ENCODE measurements at regions not wholly inside any gene's neighbourhood (a gene's known extent, or its start where the extent isn't known, plus 50 kb on each side); places are given as distances from the start of the nearest gene placed in this dataset.
"Not testable (repeated sequence)": the region's sequence is repeated elsewhere in the genome, so short reads cannot be mapped to it uniquely, and the experiment has no call there.

- Mint-ChIP-seq H3K36me3 (no peaks in the 10 kb centered on the region), H3K9me3 (peaks cover 6 to 17% (median 12%) of the 10 kb centered on the region in 5 donors), H3K4me1 (no peaks in the 10 kb centered on the region), H3K27ac (no peak overlapping the region), H3K27me3 (no peaks in the 10 kb centered on the region), H3K4me3 (no peak overlapping the region)
- H3K36me3 ChIP-seq (ENCODE audit: insufficient read depth, low read length), result no peaks in the 10 kb centered on the region
- H3K27ac ChIP-seq (ENCODE audit: low read depth, low read length), result no peak overlapping the region
- no peaks in the 10 kb centered on the region for H3K9me3 ChIP-seq (ENCODE audit: low read length)
- H3K4me3 ChIP-seq (ENCODE audit: low read length), result no peak overlapping the region
- no peaks in the 10 kb centered on the region for H3K27me3 ChIP-seq (ENCODE audit: insufficient read depth, low read length, poor library complexity, severe bottlenecking)
- DNase-seq, result no peak
- H3K4me1 ChIP-seq (ENCODE audit: insufficient read depth, low read length), result no peaks in the 10 kb centered on the region
- ChIA-PET CTCF (no interaction called here), POLR2A (no interaction called here)
Observed at GRCh38 chr5:8727396-8727795, 818.5 kb downstream of the SEMA5A start.

GRCh38 chr5:8729437-8729836 is 816.4 kb downstream of the SEMA5A start:
- H3K4me1 ChIP-seq (ENCODE audit: insufficient read depth, low read length), result no peaks in the 10 kb centered on the region
- H3K4me1 Mint-ChIP-seq, result no peaks in the 10 kb centered on the region
- H3K27me3 Mint-ChIP-seq, result no peaks in the 10 kb centered on the region
- CTCF ChIA-PET, result no interaction called here
- H3K36me3 ChIP-seq (ENCODE audit: insufficient read depth, low read length), result no peaks in the 10 kb centered on the region
- no peak overlapping the region for H3K4me3 ChIP-seq (ENCODE audit: low read length)
- no peak for DNase-seq
- H3K27me3 ChIP-seq (ENCODE audit: insufficient read depth, low read length, poor library complexity, severe bottlenecking), result no peaks in the 10 kb centered on the region
- H3K27ac ChIP-seq (ENCODE audit: low read depth, low read length), result no peak overlapping the region
- H3K27ac Mint-ChIP-seq, result no peak overlapping the region
- no peak overlapping the region for H3K4me3 Mint-ChIP-seq
- no peaks in the 10 kb centered on the region for H3K36me3 Mint-ChIP-seq
- POLR2A ChIA-PET, result no interaction called here
- no peaks in the 10 kb centered on the region for H3K9me3 ChIP-seq (ENCODE audit: low read length)
- peaks cover 1 to 11% (median 6%) of the 10 kb centered on the region in 5 donors for H3K9me3 Mint-ChIP-seq

GRCh38 chr5:8730194-8730593 is 815.7 kb downstream of the SEMA5A start:
- Mint-ChIP-seq H3K9me3 (peaks cover 1 to 11% (median 4%) of the 10 kb centered on the region in 5 donors), H3K27me3 (no peaks in the 10 kb centered on the region), H3K27ac (no peak overlapping the region), H3K4me1 (no peaks in the 10 kb centered on the region), H3K4me3 (no peak overlapping the region), H3K36me3 (no peaks in the 10 kb centered on the region)
- ChIA-PET CTCF (no interaction called here), POLR2A (no interaction called here)
- H3K9me3 ChIP-seq (ENCODE audit: low read length), result no peaks in the 10 kb centered on the region
- H3K36me3 ChIP-seq (ENCODE audit: insufficient read depth, low read length), result no peaks in the 10 kb centered on the region
- no peak overlapping the region for H3K27ac ChIP-seq (ENCODE audit: low read depth, low read length)
- no peak overlapping the region for H3K4me3 ChIP-seq (ENCODE audit: low read length)
- no peak for DNase-seq
- no peaks in the 10 kb centered on the region for H3K27me3 ChIP-seq (ENCODE audit: insufficient read depth, low read length, poor library complexity, severe bottlenecking)
- no peaks in the 10 kb centered on the region for H3K4me1 ChIP-seq (ENCODE audit: insufficient read depth, low read length)

DNA sequence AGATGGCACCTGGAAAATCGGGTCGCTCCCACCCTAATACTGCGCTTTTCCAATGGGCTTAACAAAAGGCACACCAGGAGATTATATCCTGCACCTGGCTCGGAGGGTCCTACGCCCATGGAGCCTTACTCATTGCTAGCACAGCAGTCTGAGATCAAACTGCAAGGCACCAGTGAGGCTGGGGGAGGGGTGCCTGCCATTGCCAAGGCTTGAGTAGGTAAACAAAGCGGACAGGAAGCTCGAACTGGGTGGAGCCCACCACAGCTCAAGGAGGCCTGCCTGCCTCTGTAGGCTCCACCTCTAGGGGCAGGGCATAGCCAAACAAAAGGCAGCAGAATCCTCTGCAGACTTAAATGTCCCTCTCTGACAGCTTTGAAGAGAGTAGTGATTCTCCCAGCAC is 814.8 kb downstream of the SEMA5A start:
- POLR2A ChIA-PET; CTCF ChIA-PET; H3K4me3 Mint-ChIP-seq; DNase-seq; H3K36me3 Mint-ChIP-seq; H3K27ac Mint-ChIP-seq; H3K27me3 ChIP-seq (ENCODE audit: insufficient read depth, low read length, poor library complexity, severe bottlenecking); H3K4me1 Mint-ChIP-seq; H3K36me3 ChIP-seq (ENCODE audit: insufficient read depth, low read length); H3K27ac ChIP-seq (ENCODE audit: low read depth, low read length); H3K4me1 ChIP-seq (ENCODE audit: insufficient read depth, low read length); H3K9me3 Mint-ChIP-seq; H3K9me3 ChIP-seq (ENCODE audit: low read length); H3K27me3 Mint-ChIP-seq; H3K4me3 ChIP-seq (ENCODE audit: low read length): not testable (repeated sequence)

DNA sequence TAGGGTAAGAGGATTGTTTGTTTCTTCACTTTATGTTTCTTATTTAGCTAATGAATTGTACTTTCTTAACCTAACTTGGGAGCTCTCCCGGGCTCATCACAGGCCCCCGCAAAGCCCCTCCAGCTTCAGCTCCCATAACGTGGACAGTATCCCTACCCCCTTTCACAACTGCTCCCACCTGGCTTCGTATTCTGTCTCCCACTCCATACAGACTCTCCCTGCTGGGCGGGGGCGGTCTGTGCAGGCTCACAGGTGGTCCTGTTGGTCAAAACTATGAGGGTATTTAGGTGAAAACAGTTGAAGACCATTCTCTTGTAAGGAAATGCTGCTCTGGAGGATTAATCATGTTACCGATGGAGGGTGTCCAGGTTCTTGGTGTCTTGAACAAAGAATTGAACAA is 805.3 kb downstream of the SEMA5A start:
- POLR2A ChIA-PET, result no interaction called here

DNA sequence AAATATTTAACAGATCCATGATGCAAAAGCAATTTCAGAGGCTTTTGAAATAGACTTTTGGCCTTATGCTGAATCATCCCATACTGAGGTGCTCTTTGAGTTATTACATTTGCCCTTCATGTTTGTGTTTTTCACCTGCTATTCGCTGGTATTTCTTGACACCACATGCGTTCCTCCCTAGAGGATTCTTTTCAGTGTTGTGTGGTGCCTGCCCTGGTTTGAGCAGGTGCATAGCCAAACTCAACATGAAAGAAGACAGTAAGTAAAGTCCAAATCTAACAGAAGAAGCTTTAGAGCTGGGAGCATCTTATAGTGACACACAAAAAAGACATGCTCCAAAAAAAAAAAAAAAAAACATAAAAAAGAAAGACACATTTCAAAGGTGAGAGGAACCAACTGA is 796.3 kb downstream of the SEMA5A start:
- peaks cover 2 to 14% (median 9%) of the 10 kb centered on the region in 5 donors for H3K9me3 Mint-ChIP-seq
- no peaks in the 10 kb centered on the region for H3K27me3 ChIP-seq (ENCODE audit: insufficient read depth, low read length, poor library complexity, severe bottlenecking)
- no peak overlapping the region for H3K27ac ChIP-seq (ENCODE audit: low read depth, low read length)
- no peak for DNase-seq
- no peaks in the 10 kb centered on the region for H3K36me3 Mint-ChIP-seq
- no peak overlapping the region for H3K4me3 ChIP-seq (ENCODE audit: low read length)
- no peak overlapping the region for H3K4me3 Mint-ChIP-seq
- CTCF ChIA-PET, result no interaction called here
- H3K27me3 Mint-ChIP-seq, result no peaks in the 10 kb centered on the region
- POLR2A ChIA-PET, result no interaction called here
- no peaks in the 10 kb centered on the region for H3K9me3 ChIP-seq (ENCODE audit: low read length)
- H3K36me3 ChIP-seq (ENCODE audit: insufficient read depth, low read length), result no peaks in the 10 kb centered on the region
- no peaks in the 10 kb centered on the region for H3K4me1 Mint-ChIP-seq
- H3K27ac Mint-ChIP-seq, result no peak overlapping the region
- H3K4me1 ChIP-seq (ENCODE audit: insufficient read depth, low read length), result no peaks in the 10 kb centered on the region

More for the DNA sequence above, 805.3 kb downstream of the SEMA5A start:
- Histone ChIP-seq H3K36me3 (ENCODE audit: insufficient read depth, low read length) (no peaks in the 10 kb centered on the region), H3K4me1 (ENCODE audit: insufficient read depth, low read length) (no peaks in the 10 kb centered on the region), H3K9me3 (ENCODE audit: low read length) (no peaks in the 10 kb centered on the region), H3K4me3 (ENCODE audit: low read length) (no peak overlapping the region), H3K27ac (ENCODE audit: low read depth, low read length) (no peak overlapping the region), H3K27me3 (ENCODE audit: insufficient read depth, low read length, poor library complexity, severe bottlenecking) (no peaks in the 10 kb centered on the region)
- no peaks in the 10 kb centered on the region for H3K4me1 Mint-ChIP-seq
- DNase-seq, result no peak
- H3K27me3 Mint-ChIP-seq, result no peaks in the 10 kb centered on the region
- H3K4me3 Mint-ChIP-seq, result no peak overlapping the region
- peak overlapping the region in 1 of 8 donors; percentile 52 for H3K27ac Mint-ChIP-seq
- peaks cover 4 to 12% (median 5%) of the 10 kb centered on the region in 5 donors for H3K9me3 Mint-ChIP-seq
- CTCF ChIA-PET, result no interaction called here
- H3K36me3 Mint-ChIP-seq, result no peaks in the 10 kb centered on the region

GRCh38 chr5:8750100-8750499 is 795.8 kb downstream of the SEMA5A start:
- H3K27me3 Mint-ChIP-seq, result no peaks in the 10 kb centered on the region

GRCh38 chr5:8751971-8752370 is 793.9 kb downstream of the SEMA5A start:
- Mint-ChIP-seq H3K36me3 (no peaks in the 10 kb centered on the region), H3K4me3 (no peak overlapping the region), H3K9me3 (peaks cover 2 to 21% (median 10%) of the 10 kb centered on the region in 5 donors), H3K27ac (no peak overlapping the region), H3K27me3 (no peaks in the 10 kb centered on the region), H3K4me1 (no peaks in the 10 kb centered on the region)
- H3K27me3 ChIP-seq (ENCODE audit: insufficient read depth, low read length, poor library complexity, severe bottlenecking), result no peaks in the 10 kb centered on the region
- CTCF ChIA-PET, result no interaction called here
- POLR2A ChIA-PET, result no interaction called here
- no peaks in the 10 kb centered on the region for H3K9me3 ChIP-seq (ENCODE audit: low read length)
- H3K4me3 ChIP-seq (ENCODE audit: low read length), result no peak overlapping the region
- no peak overlapping the region for H3K27ac ChIP-seq (ENCODE audit: low read depth, low read length)
- no peaks in the 10 kb centered on the region for H3K36me3 ChIP-seq (ENCODE audit: insufficient read depth, low read length)
- no peaks in the 10 kb centered on the region for H3K4me1 ChIP-seq (ENCODE audit: insufficient read depth, low read length)
- no peak for DNase-seq

More at GRCh38 chr5:8750100-8750499, 795.8 kb downstream of the SEMA5A start:
- Histone ChIP-seq H3K27ac (ENCODE audit: low read depth, low read length) (no peak overlapping the region), H3K4me1 (ENCODE audit: insufficient read depth, low read length) (no peaks in the 10 kb centered on the region), H3K9me3 (ENCODE audit: low read length) (no peaks in the 10 kb centered on the region), H3K36me3 (ENCODE audit: insufficient read depth, low read length) (no peaks in the 10 kb centered on the region), H3K4me3 (ENCODE audit: low read length) (no peak overlapping the region), H3K27me3 (ENCODE audit: insufficient read depth, low read length, poor library complexity, severe bottlenecking) (no peaks in the 10 kb centered on the region)
- H3K4me3 Mint-ChIP-seq, result no peak overlapping the region
- H3K9me3 Mint-ChIP-seq, result peaks cover 1 to 16% (median 9%) of the 10 kb centered on the region in 5 donors
- CTCF ChIA-PET, result no interaction called here
- POLR2A ChIA-PET, result no interaction called here
- no peak for DNase-seq
- no peaks in the 10 kb centered on the region for H3K36me3 Mint-ChIP-seq
- H3K27ac Mint-ChIP-seq, result no peak overlapping the region
- H3K4me1 Mint-ChIP-seq, result no peaks in the 10 kb centered on the region

- Mint-ChIP-seq H3K27ac (no peak overlapping the region), H3K4me1 (no peaks in the 10 kb centered on the region), H3K27me3 (no peaks in the 10 kb centered on the region), H3K9me3 (peaks cover 2 to 24% (median 10%) of the 10 kb centered on the region in 5 donors), H3K4me3 (no peak overlapping the region), H3K36me3 (no peaks in the 10 kb centered on the region)
- Histone ChIP-seq H3K9me3 (ENCODE audit: low read length) (no peaks in the 10 kb centered on the region), H3K27me3 (ENCODE audit: insufficient read depth, low read length, poor library complexity, severe bottlenecking) (no peaks in the 10 kb centered on the region), H3K27ac (ENCODE audit: low read depth, low read length) (no peak overlapping the region), H3K4me1 (ENCODE audit: insufficient read depth, low read length) (no peaks in the 10 kb centered on the region), H3K36me3 (ENCODE audit: insufficient read depth, low read length) (no peaks in the 10 kb centered on the region), H3K4me3 (ENCODE audit: low read length) (no peak overlapping the region)
- ChIA-PET CTCF (no interaction called here), POLR2A (no interaction called here)
- DNase-seq, result no peak
Observed at GRCh38 chr5:8752595-8752994, 793.3 kb downstream of the SEMA5A start.

Data from CD8-positive, alpha-beta memory T cell (primary cell).